ENCODE measurements at regions not wholly inside any gene's neighbourhood (a gene's known extent, or its start where the extent isn't known, plus 50 kb on each side); places are given as distances from the start of the nearest gene placed in this dataset.

GRCh38 chr14:28303248-28303647, 463.3 kb upstream of the FOXG1 start:
- no peaks in the 10 kb centered on the region for H3K27me3 ChIP-seq (replicated peaks in 1 of 4; ENCODE audit: control extremely low read depth in 1 of 4, control insufficient read depth in 3 of 4, insufficient read depth in 4 of 4, low read length in 3 of 4)
- H3K4me1 ChIP-seq (ENCODE audit: control insufficient read depth in 2 of 2, insufficient read depth in 2 of 2, low read length in 2 of 2) = no peaks in the 10 kb centered on the region
- Mint-ChIP-seq H3K4me1 (no peaks in the 10 kb centered on the region), H3K27ac (no peak overlapping the region), H3K4me3 (no peak overlapping the region), H3K9me3 (ENCODE audit: insufficient read depth) (peaks cover 3% of the 10 kb centered on the region), H3K27me3 (no peaks in the 10 kb centered on the region)
- no peak for TF ChIP-seq CTCF (IDR thresholded peaks at IDR 0.05)
- TF ChIP-seq EZH2 (IDR thresholded peaks at IDR 0.05; ENCODE audit: borderline replicate concordance, insufficient read depth, low read depth, low read length, poor library complexity, severe bottlenecking) = no peak
- H3K9me3 ChIP-seq (ENCODE audit: control extremely low read depth in 1 of 3, control insufficient read depth in 2 of 3, insufficient read depth in 1 of 3, low read length in 2 of 3) = peaks cover 0 to 15% (median 0%) of the 10 kb centered on the region in 3 donors
- ATAC-seq (ENCODE audit: low read depth) (no peak), DNase-seq (no peak)
- no peak overlapping the region for H3K27ac ChIP-seq (ENCODE audit: low read length in 2 of 2)
- H3K9ac ChIP-seq (ENCODE audit: low read length) = no peak overlapping the region
- ChIA-PET CTCF (interaction anchor here (1.0 kb wide), 1 partner anchor 9 kb away, joined by 4 read pairs; no protein-coding TSS in a partner anchor), POLR2A (no interaction called here)
- no CpG with 5 or more reads among the region's 1 CpG for WGBS (ENCODE audit: insufficient coverage)
- H3K4me2 ChIP-seq (replicated peaks; ENCODE audit: low read depth, low read length, poor library complexity, severe bottlenecking) = no peak overlapping the region
- intact Hi-C loops (cut with micrococcal nuclease) = no loop called here
- H2AFZ ChIP-seq (ENCODE audit: insufficient read depth, low read depth, low read length, poor library complexity, severe bottlenecking) = no peak overlapping the region
- H3K79me2 ChIP-seq (ENCODE audit: control insufficient read depth, insufficient read depth, low read length) = no peaks in the 10 kb centered on the region
- H3K36me3 ChIP-seq (replicated peaks in 1 of 2; ENCODE audit: control extremely low read depth in 1 of 2, control insufficient read depth in 1 of 2, extremely low read depth in 1 of 2, insufficient read depth in 2 of 2, low read length in 1 of 2) = no peaks in the 10 kb centered on the region
- H4K20me1 ChIP-seq (ENCODE audit: control insufficient read depth, insufficient read depth, low read length, poor library complexity, severe bottlenecking) = no peaks in the 10 kb centered on the region
- H3K4me3 ChIP-seq (ENCODE audit: control extremely low read depth in 1 of 5, extremely low read depth in 1 of 5, insufficient read depth in 1 of 5, low read depth in 2 of 5, low read length in 4 of 5) = no peak overlapping the region

GRCh38 chr14:28305938-28306337, 460.6 kb upstream of the FOXG1 start:
- no peaks in the 10 kb centered on the region for H3K36me3 ChIP-seq (replicated peaks in 1 of 2; ENCODE audit: control extremely low read depth in 1 of 2, control insufficient read depth in 1 of 2, extremely low read depth in 1 of 2, insufficient read depth in 2 of 2, low read length in 1 of 2)
- no peaks in the 10 kb centered on the region for H3K4me1 ChIP-seq (ENCODE audit: control insufficient read depth in 2 of 2, insufficient read depth in 2 of 2, low read length in 2 of 2)
- no peak overlapping the region for H3K27ac Mint-ChIP-seq
- H4K20me1 ChIP-seq (ENCODE audit: control insufficient read depth, insufficient read depth, low read length, poor library complexity, severe bottlenecking) = no peaks in the 10 kb centered on the region
- intact Hi-C loops (cut with micrococcal nuclease) = no loop called here
- no peak overlapping the region for H3K27ac ChIP-seq (ENCODE audit: low read length in 2 of 2)
- no peaks in the 10 kb centered on the region for H3K27me3 Mint-ChIP-seq
- H3K4me2 ChIP-seq (replicated peaks; ENCODE audit: low read depth, low read length, poor library complexity, severe bottlenecking) = no peak overlapping the region
- H3K9me3 Mint-ChIP-seq (ENCODE audit: insufficient read depth) = no peaks in the 10 kb centered on the region
- H3K4me3 Mint-ChIP-seq = no peak overlapping the region
- H3K4me1 Mint-ChIP-seq = no peaks in the 10 kb centered on the region
- peaks cover 0 to 5% (median 0%) of the 10 kb centered on the region in 3 donors for H3K9me3 ChIP-seq (ENCODE audit: control extremely low read depth in 1 of 3, control insufficient read depth in 2 of 3, insufficient read depth in 1 of 3, low read length in 2 of 3)
- ChIA-PET POLR2A (no interaction called here), CTCF (no interaction called here)
- no peak for TF ChIP-seq CTCF (IDR thresholded peaks at IDR 0.05)
- no peak for TF ChIP-seq EZH2 (IDR thresholded peaks at IDR 0.05; ENCODE audit: borderline replicate concordance, insufficient read depth, low read depth, low read length, poor library complexity, severe bottlenecking)
- H3K9ac ChIP-seq (ENCODE audit: low read length) = no peak overlapping the region
- no peak for ATAC-seq (ENCODE audit: low read depth)
- no peak for DNase-seq
- no peak overlapping the region for H3K4me3 ChIP-seq (ENCODE audit: control extremely low read depth in 1 of 5, extremely low read depth in 1 of 5, insufficient read depth in 1 of 5, low read depth in 2 of 5, low read length in 4 of 5)
- H2AFZ ChIP-seq (ENCODE audit: insufficient read depth, low read depth, low read length, poor library complexity, severe bottlenecking) = no peak overlapping the region
- no peaks in the 10 kb centered on the region for H3K27me3 ChIP-seq (replicated peaks in 1 of 4; ENCODE audit: control extremely low read depth in 1 of 4, control insufficient read depth in 3 of 4, insufficient read depth in 4 of 4, low read length in 3 of 4)
- H3K79me2 ChIP-seq (ENCODE audit: control insufficient read depth, insufficient read depth, low read length) = no peaks in the 10 kb centered on the region
